AG04449 (cell line): ENCODE measurements at regions not wholly inside any gene's neighbourhood (a gene's known extent, or its start where the extent isn't known, plus 50 kb on each side); places are given as distances from the start of the nearest gene placed in this dataset.

Experiments
- CTCF ChIA-PET: fragments of 350-600 bp; formaldehyde crosslinking; extraction: SDS; loops from one replicate; lab custom pipeline; 2021; ENCODE audit warnings: antibody characterized with exemption; lab: Yijun Ruan, JAX
- POLR2A ChIA-PET: fragments of 400-600, 350-600 bp; formaldehyde crosslinking; extraction: SDS; loops from one replicate; lab custom pipeline; 2020; ENCODE audit warnings: antibody characterized with exemption, inconsistent platforms; lab: Yijun Ruan, JAX
- DNase-seq: peaks from one replicate; pipeline ENCODE4 v3.0.0-alpha.2; 2010; ENCODE audit warnings: low read depth, low spot score
- H3K4me3 ChIP-seq: 2 replicates; pipeline ENCODE4 v1.5.1; 2011; ENCODE audit warnings: low read depth, mild to moderate bottlenecking, control low read depth, low read length
- TF ChIP-seq, protein P1 (sequence below): IDR thresholded peaks from one replicate; pipeline ENCODE4 v1.5.1; 2011; ENCODE audit warnings: mild to moderate bottlenecking, moderate library complexity, low read length, control low read depth, inconsistent platforms; ENCODE audit not compliant: insufficient read depth; ENCODE audit errors: missing control alignments

- TF ChIP-seq, protein P1, sequence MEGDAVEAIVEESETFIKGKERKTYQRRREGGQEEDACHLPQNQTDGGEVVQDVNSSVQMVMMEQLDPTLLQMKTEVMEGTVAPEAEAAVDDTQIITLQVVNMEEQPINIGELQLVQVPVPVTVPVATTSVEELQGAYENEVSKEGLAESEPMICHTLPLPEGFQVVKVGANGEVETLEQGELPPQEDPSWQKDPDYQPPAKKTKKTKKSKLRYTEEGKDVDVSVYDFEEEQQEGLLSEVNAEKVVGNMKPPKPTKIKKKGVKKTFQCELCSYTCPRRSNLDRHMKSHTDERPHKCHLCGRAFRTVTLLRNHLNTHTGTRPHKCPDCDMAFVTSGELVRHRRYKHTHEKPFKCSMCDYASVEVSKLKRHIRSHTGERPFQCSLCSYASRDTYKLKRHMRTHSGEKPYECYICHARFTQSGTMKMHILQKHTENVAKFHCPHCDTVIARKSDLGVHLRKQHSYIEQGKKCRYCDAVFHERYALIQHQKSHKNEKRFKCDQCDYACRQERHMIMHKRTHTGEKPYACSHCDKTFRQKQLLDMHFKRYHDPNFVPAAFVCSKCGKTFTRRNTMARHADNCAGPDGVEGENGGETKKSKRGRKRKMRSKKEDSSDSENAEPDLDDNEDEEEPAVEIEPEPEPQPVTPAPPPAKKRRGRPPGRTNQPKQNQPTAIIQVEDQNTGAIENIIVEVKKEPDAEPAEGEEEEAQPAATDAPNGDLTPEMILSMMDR = no peak
- POLR2A ChIA-PET = no interaction called here
- no peak for DNase-seq
- CTCF ChIA-PET = no interaction called here
- no peak overlapping the region for H3K4me3 ChIP-seq
Observed at GRCh38 chr9:89864257-89864656, 259.4 kb downstream of the GADD45G start.

DNA sequence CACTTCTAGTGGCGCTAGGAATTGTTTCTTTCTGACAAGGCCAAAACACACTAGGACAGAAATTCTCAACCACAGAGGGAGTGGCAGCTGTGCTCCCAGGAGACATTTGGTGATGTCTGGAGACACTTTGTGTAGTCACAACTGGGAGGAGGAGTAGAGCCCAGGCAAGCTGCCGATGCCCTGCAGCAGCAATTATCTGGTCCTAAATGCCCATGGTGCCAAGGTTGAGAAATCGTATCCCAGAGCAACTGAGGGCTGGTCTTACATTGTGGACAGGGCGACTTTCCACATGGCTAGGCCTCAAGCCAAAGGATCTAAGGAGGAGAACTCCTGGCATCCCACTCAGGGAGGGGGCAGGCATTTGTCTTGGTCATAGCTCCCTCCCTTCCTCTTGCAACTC lies 259.9 kb downstream of the GADD45G start:
- CTCF ChIA-PET = no interaction called here

GRCh38 chr9:89865357-89865756 lies 260.5 kb downstream of the GADD45G start:
- TF ChIP-seq, protein P1 = no peak
- ChIA-PET POLR2A (no interaction called here), CTCF (no interaction called here)
- no peak for DNase-seq
- H3K4me3 ChIP-seq = no peak overlapping the region

More for the DNA sequence above, 259.9 kb downstream of the GADD45G start:
- POLR2A ChIA-PET = no interaction called here
- TF ChIP-seq, protein P1 = no peak
- DNase-seq = no peak
- H3K4me3 ChIP-seq = no peak overlapping the region

DNA sequence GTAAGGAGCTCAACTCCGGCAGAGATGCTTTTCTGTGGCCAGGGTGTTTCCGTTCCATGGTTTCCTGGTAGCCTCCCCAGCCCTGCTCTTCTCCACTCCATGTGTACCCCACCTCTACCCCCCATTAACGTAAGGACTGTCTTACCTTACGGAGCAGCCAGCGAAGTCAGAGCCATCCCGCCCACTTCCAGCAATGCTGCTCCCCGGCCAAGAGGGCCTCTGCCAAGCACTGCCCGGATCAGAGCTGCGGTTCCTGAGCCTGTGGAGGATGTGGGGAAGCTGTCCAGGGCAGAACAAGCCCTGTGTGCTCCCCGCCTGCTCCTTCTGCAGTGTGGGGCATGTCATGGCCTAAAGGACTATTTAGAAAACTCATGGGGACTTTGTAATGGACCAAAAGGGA lies 261.2 kb downstream of the GADD45G start:
- TF ChIP-seq, protein P1 = no peak
- POLR2A ChIA-PET = no interaction called here
- H3K4me3 ChIP-seq = no peak overlapping the region
- CTCF ChIA-PET = no interaction called here
- DNase-seq = no peak

- DNase-seq = no peak
- ChIA-PET POLR2A (no interaction called here), CTCF (no interaction called here)
- TF ChIP-seq, protein P1 = no peak
- H3K4me3 ChIP-seq = no peak overlapping the region
Observed at GRCh38 chr9:89866701-89867100, 261.9 kb downstream of the GADD45G start.

GRCh38 chr9:89868100-89868499 lies 263.3 kb downstream of the GADD45G start:
- TF ChIP-seq, protein P1 = no peak
- CTCF ChIA-PET = no interaction called here

More at GRCh38 chr9:89868100-89868499, 263.3 kb downstream of the GADD45G start:
- POLR2A ChIA-PET = no interaction called here
- H3K4me3 ChIP-seq = no peak overlapping the region
- no peak for DNase-seq
